RWPE1 (cell line): ENCODE measurements at regions not wholly inside any gene's neighbourhood (a gene's known extent, or its start where the extent isn't known, plus 50 kb on each side); places are given as distances from the start of the nearest gene placed in this dataset.
A peak's percentile ranks its signal among the peaks of the same experiment; 100 is the strongest.
"Not testable (repeated sequence)": the region's sequence is repeated elsewhere in the genome, so short reads cannot be mapped to it uniquely, and the experiment has no call there.

ENCODE experiments used
- CTCF ChIA-PET: fragments of 350-600 bp; sonication (Branson Sonifier 250); formaldehyde crosslinking; extraction: SDS; loops from one replicate; lab custom pipeline; 2021; lab: Yijun Ruan, JAX
- POLR2A ChIA-PET: fragments of 400-600 bp; formaldehyde crosslinking; extraction: SDS; loops from one replicate; lab custom pipeline; 2020; ENCODE audit warnings: antibody characterized with exemption; ENCODE audit not compliant: low non-redundant PET; lab: Yijun Ruan, JAX
- DNase-seq: peaks from one replicate; pipeline ENCODE4 v3.0.0; 2012; ENCODE audit warnings: low spot score
- H3K27ac ChIP-seq: fragments of 450-650 bp; 2 replicates; pipeline ENCODE4 v1.5.1; 2017
- TF ChIP-seq, protein P1 (sequence below): fragments of 450-650 bp; conservative IDR thresholded peaks from 2 replicates; pipeline ENCODE4 v1.5.1; 2017; ENCODE audit warnings: low read depth, mild to moderate bottlenecking

DNA sequence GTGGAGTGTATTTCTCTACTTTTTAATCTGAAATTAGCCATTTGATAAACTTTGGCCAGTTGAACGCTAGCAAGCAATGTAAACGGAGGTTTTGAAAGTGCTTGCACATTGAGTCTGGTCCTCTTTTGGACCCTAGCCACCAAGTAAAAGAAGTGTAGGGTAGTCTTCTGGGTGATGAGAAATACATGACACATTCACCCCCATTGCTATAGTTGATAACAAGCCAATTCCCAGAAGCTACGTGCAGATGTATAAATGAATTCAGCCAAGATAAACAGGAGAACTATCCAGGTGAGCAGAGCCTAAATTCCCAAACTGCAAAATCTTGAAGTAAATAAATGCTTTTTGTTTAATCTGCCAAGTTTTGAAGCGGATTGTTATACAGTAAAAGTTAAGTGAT, 965.4 kb upstream of the GRIA3 start:
- ChIA-PET CTCF (no interaction called here), POLR2A (no interaction called here)
- no peak for DNase-seq
- TF ChIP-seq, protein P1, sequence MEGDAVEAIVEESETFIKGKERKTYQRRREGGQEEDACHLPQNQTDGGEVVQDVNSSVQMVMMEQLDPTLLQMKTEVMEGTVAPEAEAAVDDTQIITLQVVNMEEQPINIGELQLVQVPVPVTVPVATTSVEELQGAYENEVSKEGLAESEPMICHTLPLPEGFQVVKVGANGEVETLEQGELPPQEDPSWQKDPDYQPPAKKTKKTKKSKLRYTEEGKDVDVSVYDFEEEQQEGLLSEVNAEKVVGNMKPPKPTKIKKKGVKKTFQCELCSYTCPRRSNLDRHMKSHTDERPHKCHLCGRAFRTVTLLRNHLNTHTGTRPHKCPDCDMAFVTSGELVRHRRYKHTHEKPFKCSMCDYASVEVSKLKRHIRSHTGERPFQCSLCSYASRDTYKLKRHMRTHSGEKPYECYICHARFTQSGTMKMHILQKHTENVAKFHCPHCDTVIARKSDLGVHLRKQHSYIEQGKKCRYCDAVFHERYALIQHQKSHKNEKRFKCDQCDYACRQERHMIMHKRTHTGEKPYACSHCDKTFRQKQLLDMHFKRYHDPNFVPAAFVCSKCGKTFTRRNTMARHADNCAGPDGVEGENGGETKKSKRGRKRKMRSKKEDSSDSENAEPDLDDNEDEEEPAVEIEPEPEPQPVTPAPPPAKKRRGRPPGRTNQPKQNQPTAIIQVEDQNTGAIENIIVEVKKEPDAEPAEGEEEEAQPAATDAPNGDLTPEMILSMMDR: no peak
- no peak overlapping the region for H3K27ac ChIP-seq

DNA sequence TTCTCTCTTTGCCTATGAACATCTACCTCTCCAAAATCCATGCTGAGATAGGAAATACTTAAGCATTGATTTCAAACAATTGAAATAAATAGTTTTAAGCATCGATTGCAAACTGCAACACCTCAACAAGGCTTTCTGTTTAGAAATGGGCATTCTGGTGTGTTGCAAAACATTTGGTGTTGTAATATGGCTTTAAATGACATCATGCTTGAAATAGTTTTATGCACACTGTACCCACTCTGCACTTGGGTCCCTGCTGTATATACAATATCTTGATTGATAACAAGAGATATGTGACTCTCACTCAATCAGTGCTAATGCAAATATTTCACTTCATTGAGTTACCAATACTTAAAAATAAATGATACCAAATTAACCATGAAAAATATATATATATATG, 964.9 kb upstream of the GRIA3 start:
- ChIA-PET POLR2A (no interaction called here), CTCF (no interaction called here)
- DNase-seq: no peak
- TF ChIP-seq, protein P1: no peak
- H3K27ac ChIP-seq: no peak overlapping the region

DNA sequence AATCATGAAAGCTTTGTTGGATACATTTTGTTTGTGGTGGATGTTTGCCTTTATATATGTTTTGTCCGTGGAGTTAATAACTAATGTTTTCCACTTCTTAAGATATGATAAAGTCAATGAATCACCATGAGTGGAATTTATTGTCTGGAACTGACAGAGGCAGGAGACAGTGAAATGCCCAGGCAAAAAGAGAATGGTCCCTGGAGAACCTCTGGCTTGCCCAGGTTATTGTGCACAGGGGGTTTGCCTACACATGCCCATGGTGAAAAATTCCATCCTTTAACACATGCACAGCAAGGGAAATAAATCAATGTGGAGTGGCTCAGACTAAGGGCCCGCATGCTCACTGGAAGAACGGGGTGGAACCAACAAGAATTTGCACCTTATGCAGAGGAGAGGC, 964.3 kb upstream of the GRIA3 start:
- peak; percentile 14 for DNase-seq
- TF ChIP-seq, protein P1: no peak
- POLR2A ChIA-PET: no interaction called here
- H3K27ac ChIP-seq: peak overlapping the region; percentile 80
- CTCF ChIA-PET: no interaction called here

DNA sequence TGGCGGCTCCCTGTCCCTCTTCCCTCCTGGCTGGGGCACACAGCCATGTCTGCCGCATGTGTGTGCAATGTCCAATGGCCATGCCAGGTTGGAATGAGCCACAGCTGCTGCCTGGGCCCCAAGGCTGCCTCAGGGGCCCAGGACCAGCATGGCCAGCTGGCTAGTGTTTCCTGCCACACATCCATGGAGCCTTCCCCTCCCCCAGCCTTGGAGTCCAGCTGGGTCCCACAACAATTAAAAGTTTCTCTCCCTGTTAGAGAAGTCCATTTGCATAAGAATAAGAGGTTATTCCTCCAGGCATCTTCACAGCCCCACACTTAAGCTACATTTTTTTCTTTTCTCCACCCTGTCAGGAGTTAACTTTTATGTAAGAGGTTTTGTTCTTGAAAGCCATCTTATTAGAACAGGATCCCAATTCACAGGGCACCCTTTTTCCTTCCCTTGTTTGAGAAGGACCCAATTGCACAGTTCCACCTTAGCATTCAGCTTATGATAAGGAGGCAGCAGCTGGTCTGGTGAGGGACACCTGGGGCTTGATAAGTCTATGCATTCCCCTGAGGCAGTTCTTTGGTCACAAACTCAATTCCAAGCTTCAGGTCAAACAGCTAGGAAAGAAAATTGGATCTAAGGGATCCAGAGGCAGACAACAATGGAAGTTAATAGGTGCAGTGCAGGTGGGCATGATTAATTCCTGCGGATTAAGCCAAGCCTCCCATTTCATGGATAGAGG, 963.3 kb upstream of the GRIA3 start:
- ChIA-PET POLR2A (no interaction called here), CTCF (no interaction called here)
- peak overlapping the region; percentile 80 for H3K27ac ChIP-seq
- no peak for DNase-seq
- TF ChIP-seq, protein P1: no peak

DNA sequence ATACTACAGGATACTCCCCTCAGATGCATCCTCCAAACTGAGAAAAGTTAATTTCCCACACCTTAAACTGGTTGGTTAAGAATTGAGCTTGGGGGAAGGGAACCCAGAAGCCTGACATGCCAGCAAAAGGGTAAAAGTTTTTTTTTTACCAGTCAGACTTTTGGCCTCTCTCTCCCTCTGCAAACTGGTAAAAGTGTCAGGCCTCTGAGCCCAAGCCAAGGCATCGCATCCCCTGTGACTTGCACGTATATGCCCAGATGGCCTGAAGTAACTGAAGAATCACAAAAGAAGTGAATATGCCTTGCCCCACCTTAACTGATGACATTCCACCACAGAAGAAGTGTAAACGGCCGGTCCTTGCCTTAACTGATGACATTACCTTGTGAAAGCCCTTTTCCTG, 962.3 kb upstream of the GRIA3 start:
- DNase-seq, POLR2A ChIA-PET, H3K27ac ChIP-seq: not testable (repeated sequence)
- CTCF ChIA-PET: interaction anchor here (0.6 kb wide), 1 partner anchor 20 kb away, joined by 3 read pairs; no protein-coding TSS in a partner anchor

DNA sequence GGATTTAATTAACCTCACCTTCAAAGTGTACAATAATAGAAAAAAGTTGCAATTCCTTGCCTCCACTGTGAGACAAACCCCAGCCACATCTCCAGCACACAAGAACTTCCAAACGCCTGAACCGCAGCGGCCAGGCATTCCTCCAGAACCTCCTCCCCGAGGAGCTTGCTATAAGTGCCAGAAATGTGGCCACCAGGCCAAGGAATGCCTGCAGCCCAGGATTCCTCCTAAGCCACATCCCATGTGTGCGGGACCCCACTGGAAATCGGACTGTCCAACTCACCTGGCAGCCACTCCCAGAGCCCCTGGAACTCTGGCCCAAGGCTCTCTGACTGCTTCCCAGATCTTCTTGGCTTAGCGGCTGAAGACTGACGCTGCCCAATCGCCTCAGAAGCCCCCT, 959.9 kb upstream of the GRIA3 start:
- H3K27ac ChIP-seq, CTCF ChIA-PET, POLR2A ChIA-PET, DNase-seq: not testable (repeated sequence)

DNA sequence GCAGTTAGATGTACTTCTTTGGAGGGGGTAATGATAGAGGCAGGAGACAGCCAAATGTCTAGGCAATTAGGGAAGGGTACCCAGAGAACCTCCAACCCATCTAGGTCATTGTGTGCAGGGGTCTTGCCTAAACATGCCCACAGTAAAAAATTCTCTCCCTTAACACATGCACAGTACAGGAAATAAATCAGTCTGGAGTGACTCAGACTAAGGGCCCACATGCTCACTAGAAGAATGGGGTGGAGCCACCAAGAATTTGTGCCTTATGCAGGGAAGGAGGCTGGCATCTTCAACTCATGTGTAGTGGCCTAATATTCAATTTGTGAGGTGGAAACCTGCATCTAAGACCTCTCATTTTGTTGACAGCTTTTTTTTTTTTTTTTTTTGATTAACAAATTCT, 945.3 kb upstream of the GRIA3 start:
- ChIA-PET CTCF (no interaction called here), POLR2A (no interaction called here)
- DNase-seq: peak; percentile 13

More for the DNA sequence above, 945.3 kb upstream of the GRIA3 start:
- no peak overlapping the region for H3K27ac ChIP-seq
- TF ChIP-seq, protein P1: no peak
